Upper lobe of left lung (tissue), 6 donors: ENCODE measurements at regions not wholly inside any gene's neighbourhood (a gene's known extent, or its start where the extent isn't known, plus 50 kb on each side); places are given as distances from the start of the nearest gene placed in this dataset.
"Not testable (repeated sequence)": the region's sequence is repeated elsewhere in the genome, so short reads cannot be mapped to it uniquely, and the experiment has no call there.

Source experiments
- ATAC-seq, 2 donors: fragments of 200-7000 bp; cut with Tn5 transposase; one replicate each; pipeline ENCODE4 v1.9.1; 2022; ENCODE audit warnings: mild to moderate bottlenecking in 2 of 2, moderate library complexity in 2 of 2; ENCODE audit not compliant: low FRiP score in 2 of 2
- DNase-seq, 2 donors: peaks; one replicate each; pipeline ENCODE4 v3.0.0-alpha.2; 2019 to 2020
- H3K27ac ChIP-seq, 4 donors: fragments of 200-600 bp; sonication (generic); one replicate each; pipeline ENCODE4 v1.5.1; 2016 to 2019
- H3K27me3 ChIP-seq, 4 donors: fragments of 200-600 bp; sonication (generic); one replicate each; pipeline ENCODE4 v1.5.1; 2017 to 2019
- H3K36me3 ChIP-seq, 4 donors: fragments of 200-600 bp; sonication (generic); one replicate each; pipeline ENCODE4 v1.5.1; 2016 to 2019
- H3K4me1 ChIP-seq, 4 donors: fragments of 200-600 bp; sonication (generic); one replicate each; pipeline ENCODE4 v1.5.1; 2018 to 2019
- H3K4me3 ChIP-seq, 4 donors: fragments of 200-600 bp; sonication (generic); one replicate each; pipeline ENCODE4 v1.5.1; 2017 to 2019; ENCODE audit warnings: mild to moderate bottlenecking in 2 of 4, moderate library complexity in 1 of 4
- H3K9me3 ChIP-seq, 4 donors: fragments of 200-600 bp; sonication (generic); one replicate each; pipeline ENCODE4 v1.5.1; 2018 to 2019
- CTCF ChIP-seq, 6 experiments: fragments of 450-650 bp in 4 of 6; fragments of 200-600 bp in 2 of 6; sonication (generic) in 2 of 6; IDR thresholded peaks; one replicate each; pipeline ENCODE4 v1.5.1; 2016 to 2019; ENCODE audit warnings: antibody characterized with exemption in 6 of 6
- EP300 ChIP-seq, 4 donors: sonication (generic); formaldehyde crosslinking; IDR thresholded peaks; one replicate each; pipeline ENCODE4 v1.5.1; 2017; ENCODE audit warnings: antibody characterized with exemption in 4 of 4, control low read depth in 2 of 4
- POLR2A ChIP-seq, 4 donors: fragments of 450-650 bp; IDR thresholded peaks; one replicate each; pipeline ENCODE4 v1.5.1; 2016 to 2017; ENCODE audit warnings: antibody characterized with exemption in 4 of 4, mild to moderate bottlenecking in 2 of 4
- POLR2AphosphoS5 ChIP-seq, 2 donors: sonication (generic); formaldehyde crosslinking; IDR thresholded peaks; one replicate each; pipeline ENCODE4 v1.5.1; 2017; ENCODE audit warnings: antibody characterized with exemption in 2 of 2
- WGBS, 2 donors: methylation state at CpG; one replicate each; pipeline ENCODE4 v1.1.5; 2017 to 2018; 5-methylcytosine and 5-hydroxymethylcytosine counted together
- donor health status: DM: no; HTN: no; CAD: no; lungs with moderate emphysema.
- donor health status: DM: no; HTN: yes; CAD: no; lungs with severe emphysema.

GRCh38 chr3:177715980-177716379 is 518.7 kb upstream of the TBL1XR1 start:
- H3K9me3 ChIP-seq = no peaks in the 10 kb centered on the region
- no peak overlapping the region for H3K4me3 ChIP-seq
- H3K27me3 ChIP-seq = no peaks in the 10 kb centered on the region
- H3K4me1 ChIP-seq = peaks cover 0 to 3% (median 0%) of the 10 kb centered on the region in 4 donors
- no peak for TF ChIP-seq CTCF (IDR thresholded peaks at IDR 0.05)
- no peak for TF ChIP-seq POLR2AphosphoS5 (IDR thresholded peaks at IDR 0.05)
- TF ChIP-seq EP300 (IDR thresholded peaks at IDR 0.05) = no peak
- no peak for TF ChIP-seq POLR2A (IDR thresholded peaks at IDR 0.05)
- H3K27ac ChIP-seq = no peak overlapping the region
- whole genome bisulfite sequencing, 2 donors = 90 to 92% methylated on average over 3 of the region's 3 CpGs
- DNase-seq (no peak), ATAC-seq (no peak)
- no peaks in the 10 kb centered on the region for H3K36me3 ChIP-seq

- H3K9me3 ChIP-seq, H3K36me3 ChIP-seq, H3K27me3 ChIP-seq, ATAC-seq, H3K4me3 ChIP-seq, DNase-seq, H3K27ac ChIP-seq: not testable (repeated sequence)
- WGBS, 2 donors = 97% methylated on average over 3 of the region's 3 CpGs
- peaks cover 25 to 43% (median 37%) of the 10 kb centered on the region in 4 donors for H3K4me1 ChIP-seq
Observed at GRCh38 chr3:177720927-177721326, 523.6 kb upstream of the TBL1XR1 start.

- TF ChIP-seq POLR2AphosphoS5 (IDR thresholded peaks at IDR 0.05) = no peak
- no peak for TF ChIP-seq EP300 (IDR thresholded peaks at IDR 0.05)
- no peak for TF ChIP-seq CTCF (IDR thresholded peaks at IDR 0.05)
- no peak for TF ChIP-seq POLR2A (IDR thresholded peaks at IDR 0.05)
- DNase-seq = no peak
- Histone ChIP-seq H3K27ac (no peak overlapping the region), H3K27me3 (no peaks in the 10 kb centered on the region), H3K4me3 (no peak overlapping the region), H3K4me1 (peaks cover 25 to 45% (median 38%) of the 10 kb centered on the region in 4 donors), H3K36me3 (no peaks in the 10 kb centered on the region), H3K9me3 (no peaks in the 10 kb centered on the region)
- WGBS, 2 donors = 78% methylated on average over 3 of the region's 3 CpGs
- ATAC-seq = no peak
Observed at GRCh38 chr3:177721864-177722785, 524.8 kb upstream of the TBL1XR1 start.

- DNase-seq (peak in 1 of 2 donors; percentile 84), ATAC-seq (peak; percentile 81 to 90)
- Histone ChIP-seq H3K9me3 (no peaks in the 10 kb centered on the region), H3K27me3 (no peaks in the 10 kb centered on the region), H3K4me3 (no peak overlapping the region), H3K4me1 (peaks cover 25 to 45% (median 38%) of the 10 kb centered on the region in 4 donors), H3K36me3 (no peaks in the 10 kb centered on the region), H3K27ac (peak overlapping the region; percentile 20 to 62 (median 51))
- WGBS, 2 donors = 5% methylated on average over 6 of the region's 6 CpGs
- TF ChIP-seq EP300 (IDR thresholded peaks at IDR 0.05) (peak in 2 of 4 donors; percentile 62 to 73), POLR2AphosphoS5 (IDR thresholded peaks at IDR 0.05) (peak; percentile 51 to 75), CTCF (IDR thresholded peaks at IDR 0.05) (no peak), POLR2A (IDR thresholded peaks at IDR 0.05) (no peak)
Observed at GRCh38 chr3:177724020-177724638, 526.8 kb upstream of the TBL1XR1 start.

- 74 to 86% methylated on average over 1 of the region's 1 CpG for WGBS, 2 donors
- H3K27me3 ChIP-seq = no peaks in the 10 kb centered on the region
- peak overlapping the region in 3 of 4 donors; percentile 20 to 56 (median 42) for H3K27ac ChIP-seq
- ATAC-seq = peak in 1 of 2 donors; percentile 56
- H3K9me3 ChIP-seq = no peaks in the 10 kb centered on the region
- peaks cover 33 to 45% (median 40%) of the 10 kb centered on the region in 4 donors for H3K4me1 ChIP-seq
- no peak overlapping the region for H3K4me3 ChIP-seq
- no peaks in the 10 kb centered on the region for H3K36me3 ChIP-seq
- no peak for TF ChIP-seq POLR2AphosphoS5 (IDR thresholded peaks at IDR 0.05)
- peak in 1 of 4 donors; percentile 11 for TF ChIP-seq EP300 (IDR thresholded peaks at IDR 0.05)
- DNase-seq = no peak
Observed at GRCh38 chr3:177725165-177725564, 527.9 kb upstream of the TBL1XR1 start.
